Fibroblast of skin of right quadriceps (primary cell): ENCODE measurements at regions not wholly inside any gene's neighbourhood (a gene's known extent, or its start where the extent isn't known, plus 50 kb on each side); places are given as distances from the start of the nearest gene placed in this dataset.
"Not testable (repeated sequence)": the region's sequence is repeated elsewhere in the genome, so short reads cannot be mapped to it uniquely, and the experiment has no call there.

Experiments
- DNase-seq: peaks from one replicate; pipeline ENCODE4 v3.0.0-alpha.2; 2013

DNA sequence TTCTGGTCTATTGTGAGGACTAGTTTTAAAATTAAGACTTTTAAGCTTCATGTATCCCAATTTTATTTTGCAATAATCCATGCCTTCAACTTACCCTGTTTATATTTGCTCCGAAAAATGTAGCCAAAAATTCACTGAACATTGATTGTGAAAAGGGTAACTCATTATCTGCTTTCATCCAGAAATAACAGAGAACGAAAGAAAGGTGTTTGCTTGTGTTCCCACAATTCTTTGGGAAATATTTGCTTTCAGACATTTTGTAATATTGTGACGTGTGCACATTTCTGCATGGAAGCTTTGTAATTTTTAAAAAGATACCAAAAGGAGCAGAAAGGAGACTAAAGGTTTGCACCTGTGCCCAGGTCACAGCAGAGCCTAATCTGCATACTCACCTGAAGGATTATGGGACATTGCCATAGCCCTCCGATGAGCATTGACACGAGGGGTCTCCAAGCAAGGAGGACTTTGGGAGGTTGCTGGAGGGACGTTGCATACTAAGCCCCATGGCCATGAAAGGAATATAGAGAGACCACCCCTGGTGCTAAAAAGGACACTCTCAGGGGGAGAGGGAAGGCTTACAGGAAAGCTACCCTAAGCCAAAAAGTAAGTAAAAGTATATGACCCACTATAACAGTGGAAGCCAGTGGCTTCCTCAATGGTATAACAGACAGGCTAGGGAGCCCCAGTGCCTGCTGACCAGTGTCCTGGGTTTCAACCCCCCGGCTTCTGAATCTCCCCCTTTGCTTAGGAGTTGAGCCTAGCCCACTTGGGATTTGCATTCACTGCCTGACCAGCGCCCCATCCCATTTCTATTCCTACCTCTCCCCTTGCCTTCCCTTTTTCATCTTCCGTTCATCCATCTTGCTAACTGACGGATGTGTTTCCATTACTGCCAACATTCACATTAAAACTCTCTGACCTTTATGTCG lies 148.6 kb upstream of the ZC3H12A start:
- DNase-seq, result no peak

GRCh38 chr1:37332126-37332525 lies 142.3 kb upstream of the ZC3H12A start:
- DNase-seq, result no peak

GRCh38 chr1:37338658-37339057 lies 135.7 kb upstream of the ZC3H12A start:
- DNase-seq, result no peak

DNA sequence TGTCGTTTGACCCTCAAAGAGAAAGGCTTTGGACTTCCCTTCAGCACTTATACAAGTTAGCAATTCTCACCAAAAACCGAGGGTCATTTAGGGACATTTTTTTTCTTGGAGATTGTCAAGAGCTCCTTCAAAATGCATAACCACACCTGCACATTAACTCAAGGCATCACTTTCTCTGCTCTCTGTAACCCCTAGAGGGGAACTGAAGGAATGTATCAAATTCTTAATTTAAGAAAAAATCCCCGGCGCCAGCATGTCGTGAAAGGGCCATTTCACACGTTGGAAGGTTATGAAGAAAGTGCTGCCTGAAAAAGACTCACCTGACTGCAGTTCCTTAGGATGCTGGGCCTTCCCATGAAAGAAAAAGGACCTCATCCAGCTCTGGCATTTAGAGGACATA lies 131.6 kb upstream of the ZC3H12A start:
- DNase-seq, result no peak

DNA sequence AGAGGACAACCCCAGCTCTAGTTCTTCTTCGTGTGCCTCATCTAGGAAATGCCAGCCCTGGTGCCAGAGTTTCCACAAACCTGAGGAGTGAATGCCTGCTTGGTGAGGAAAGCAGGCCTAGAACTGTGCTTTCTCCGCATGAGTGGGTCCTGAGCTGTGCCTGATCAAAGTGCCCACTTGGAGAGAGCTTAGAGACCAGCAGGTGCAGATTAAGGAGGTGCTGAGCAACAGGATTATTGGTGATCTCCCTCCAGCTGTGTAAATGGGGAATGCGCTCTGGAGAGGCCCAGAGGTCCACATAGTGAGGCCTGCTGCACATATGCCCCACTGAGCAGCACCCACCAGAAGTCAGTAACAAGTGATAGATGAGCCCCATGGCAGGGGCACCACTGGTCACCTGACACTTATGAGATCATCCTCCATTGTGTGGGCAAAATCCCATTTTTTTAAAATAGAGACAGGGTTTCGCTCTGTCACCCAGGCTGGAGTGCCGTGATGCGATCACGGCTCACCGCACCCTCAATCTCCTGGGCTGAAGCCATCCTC lies 127.2 kb upstream of the ZC3H12A start:
- DNase-seq, result no peak

DNA sequence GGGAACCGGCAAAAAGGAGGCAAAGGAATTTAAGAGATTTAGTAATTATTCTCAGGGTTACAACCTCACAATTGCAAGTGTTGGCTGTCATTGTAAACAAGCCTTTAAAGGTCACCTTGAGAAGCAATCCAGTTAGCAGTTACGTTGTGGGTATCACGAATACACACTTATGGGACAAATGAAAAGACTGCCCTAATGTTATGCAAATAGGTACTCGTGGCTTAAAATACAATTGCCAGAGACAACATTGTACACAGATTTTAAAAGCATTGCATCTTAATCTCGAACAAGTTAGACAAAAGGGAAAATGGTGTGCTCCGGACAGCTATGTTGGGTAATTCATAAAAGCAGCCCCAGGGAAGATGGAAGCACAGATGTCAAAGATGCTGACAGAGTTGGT lies 120.5 kb upstream of the ZC3H12A start:
- no peak for DNase-seq

DNA sequence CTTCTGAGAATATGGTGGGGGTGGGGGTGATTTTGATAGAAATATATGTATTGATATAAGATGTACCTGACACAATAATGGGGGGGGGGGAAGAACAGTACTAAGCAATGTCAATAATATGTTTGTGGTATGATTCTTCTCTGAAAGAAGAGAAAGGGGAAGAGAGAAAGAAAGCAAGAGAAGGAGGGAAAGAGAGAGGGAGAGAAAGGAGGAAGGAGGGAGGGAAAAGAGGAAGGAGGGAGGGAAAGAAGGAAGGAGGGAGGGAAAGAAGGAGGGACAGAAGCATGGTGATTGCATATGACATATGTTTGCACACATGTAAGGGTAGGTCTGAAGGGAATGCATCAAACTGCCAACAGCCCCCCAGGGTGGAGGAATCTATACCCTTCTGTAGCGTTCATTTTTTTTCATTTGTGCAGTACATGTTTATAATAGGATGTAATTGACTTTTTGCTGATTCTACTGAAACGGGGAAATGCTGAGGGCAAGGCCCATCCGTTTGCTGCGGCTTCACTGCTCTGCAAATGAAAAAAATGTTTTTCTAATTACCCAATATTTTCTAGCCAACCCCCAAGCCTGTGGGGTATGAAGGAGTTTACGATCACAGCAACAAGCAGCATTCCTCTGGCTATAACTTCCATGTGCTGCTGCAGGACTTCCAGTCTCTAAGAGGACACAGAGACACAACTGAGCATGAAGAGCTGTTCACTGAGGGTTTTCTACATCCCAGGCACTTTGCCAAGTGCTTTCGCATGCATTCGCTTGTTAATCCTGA lies 119.3 kb upstream of the ZC3H12A start:
- DNase-seq, result no peak

DNA sequence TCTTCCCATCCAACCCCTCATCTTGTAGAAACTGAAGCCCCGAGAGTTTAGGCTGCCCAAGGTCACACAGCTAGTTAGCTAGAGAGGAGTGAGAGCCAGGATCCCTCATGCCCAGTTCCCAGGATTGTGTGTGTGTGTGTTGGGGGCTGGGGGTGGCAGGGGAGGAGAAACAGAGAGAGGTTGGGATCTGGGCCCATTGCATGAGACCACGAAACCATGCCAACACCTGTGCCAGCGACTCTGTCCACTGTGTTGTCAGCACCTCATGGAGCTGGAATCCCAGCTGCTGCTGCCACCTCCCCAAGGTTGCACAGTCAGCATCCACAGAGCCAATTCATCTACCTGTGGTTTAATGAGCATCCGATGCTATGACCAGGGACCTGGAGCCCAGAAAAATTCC lies 115.4 kb upstream of the ZC3H12A start:
- no peak for DNase-seq

GRCh38 chr1:37360011-37360410 lies 114.4 kb upstream of the ZC3H12A start:
- DNase-seq, result no peak

GRCh38 chr1:37362594-37363385 lies 111.6 kb upstream of the ZC3H12A start:
- DNase-seq, result no peak

GRCh38 chr1:37363535-37363934 lies 110.8 kb upstream of the ZC3H12A start:
- no peak for DNase-seq

GRCh38 chr1:37368665-37369315 lies 105.6 kb upstream of the ZC3H12A start:
- DNase-seq, result not testable (repeated sequence)

- no peak for DNase-seq
Measured at GRCh38 chr1:37372302-37372701, 102.1 kb upstream of the ZC3H12A start.

GRCh38 chr1:37372711-37373110 lies 101.7 kb upstream of the ZC3H12A start:
- no peak for DNase-seq

DNA sequence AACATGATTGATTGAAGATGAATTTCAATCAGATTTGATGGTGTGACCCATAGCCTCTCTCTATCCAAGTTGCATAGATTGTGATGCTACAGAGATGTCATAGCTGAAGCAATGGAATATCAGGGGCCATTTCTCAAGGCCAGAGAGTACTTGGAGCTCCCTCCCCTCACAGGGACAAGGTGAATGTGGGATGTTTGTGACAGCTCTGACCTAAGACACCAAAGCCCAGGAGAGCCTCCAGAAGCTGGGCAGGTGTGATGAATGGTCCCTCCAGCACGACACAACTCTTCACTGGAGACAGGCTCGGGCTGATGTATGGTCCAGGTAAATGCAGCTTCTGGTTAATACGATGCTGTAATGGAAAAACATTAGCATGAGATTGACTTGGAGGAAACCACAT lies 101.0 kb upstream of the ZC3H12A start:
- no peak for DNase-seq

DNA sequence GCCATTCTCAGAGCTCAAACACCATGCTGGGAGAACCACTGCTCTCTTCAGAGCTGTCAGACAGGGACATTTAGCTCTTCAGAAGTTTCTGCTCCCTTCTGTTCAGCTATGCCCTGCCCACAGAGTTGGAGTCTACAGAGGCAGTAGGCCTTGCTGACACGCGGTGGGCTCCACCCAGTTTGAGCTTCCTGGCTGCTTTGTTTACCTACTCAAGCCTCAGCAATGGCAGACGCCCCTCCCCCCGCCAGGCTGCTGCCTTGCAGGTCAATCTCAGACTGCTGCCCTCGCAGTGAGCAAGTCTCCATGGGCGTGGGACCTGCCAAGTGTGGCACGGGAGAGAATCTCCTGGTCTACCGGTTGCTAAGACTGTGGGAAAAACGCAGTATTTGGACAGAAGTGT lies 93.8 kb upstream of the ZC3H12A start:
- not testable (repeated sequence) for DNase-seq

GRCh38 chr1:37387854-37388253 lies 86.5 kb upstream of the ZC3H12A start:
- no peak for DNase-seq

GRCh38 chr1:37389327-37389726 lies 85.1 kb upstream of the ZC3H12A start:
- no peak for DNase-seq

GRCh38 chr1:37391211-37392011 lies 83.0 kb upstream of the ZC3H12A start:
- DNase-seq, result no peak

GRCh38 chr1:37392051-37392450 lies 82.3 kb upstream of the ZC3H12A start:
- no peak for DNase-seq
